HPDE6-E6E7 (cell line): ENCODE measurements at regions not wholly inside any gene's neighbourhood (a gene's known extent, or its start where the extent isn't known, plus 50 kb on each side); places are given as distances from the start of the nearest gene placed in this dataset.

Source experiments
- DNase-seq: peaks from one replicate; pipeline ENCODE4 v3.0.0; 2011; ENCODE audit warnings: missing footprints; ENCODE audit errors: extremely low spot score

- DNase-seq, result no peak
Measured at GRCh38 chr2:107024269-107024668, 138.3 kb upstream of the ST6GAL2 start.

GRCh38 chr2:107025291-107025857 lies 139.4 kb upstream of the ST6GAL2 start:
- DNase-seq, result no peak

GRCh38 chr2:107025869-107026380 lies 140.0 kb upstream of the ST6GAL2 start:
- DNase-seq, result no peak

- no peak for DNase-seq
Measured at GRCh38 chr2:107027205-107027604, 141.2 kb upstream of the ST6GAL2 start.

- DNase-seq, result no peak
Measured at GRCh38 chr2:107027810-107028209, 141.8 kb upstream of the ST6GAL2 start.

- DNase-seq, result no peak
Measured at GRCh38 chr2:107028661-107029060, 142.7 kb upstream of the ST6GAL2 start.

- no peak for DNase-seq
Measured at GRCh38 chr2:107036293-107036692, 150.3 kb upstream of the ST6GAL2 start.

- DNase-seq, result no peak
Measured at GRCh38 chr2:107062173-107062572, 176.2 kb upstream of the ST6GAL2 start.

GRCh38 chr2:107062599-107063220 lies 176.7 kb upstream of the ST6GAL2 start:
- DNase-seq, result no peak

- DNase-seq, result no peak
Measured at GRCh38 chr2:107063228-107063627, 177.3 kb upstream of the ST6GAL2 start.

- no peak for DNase-seq
Measured at GRCh38 chr2:107064750-107065149, 178.8 kb upstream of the ST6GAL2 start.

- DNase-seq, result no peak
Measured at GRCh38 chr2:107068069-107068916, 182.3 kb upstream of the ST6GAL2 start.

GRCh38 chr2:107069890-107070289 lies 183.9 kb upstream of the ST6GAL2 start:
- DNase-seq, result no peak

- no peak for DNase-seq
Measured at GRCh38 chr2:107072150-107072940, 186.4 kb upstream of the ST6GAL2 start.

- DNase-seq, result no peak
Measured at GRCh38 chr2:107078584-107078983, 192.6 kb upstream of the ST6GAL2 start.

- DNase-seq, result no peak
Measured at GRCh38 chr2:107086497-107086896, 200.5 kb upstream of the ST6GAL2 start.

- DNase-seq, result no peak
Measured at GRCh38 chr2:107088156-107088555, 202.2 kb upstream of the ST6GAL2 start.

GRCh38 chr2:107091163-107091864 lies 205.3 kb upstream of the ST6GAL2 start:
- DNase-seq, result no peak

- no peak for DNase-seq
Measured at GRCh38 chr2:107093426-107093957, 207.5 kb upstream of the ST6GAL2 start.

GRCh38 chr2:107094450-107094986 lies 208.6 kb upstream of the ST6GAL2 start:
- no peak for DNase-seq

GRCh38 chr2:107102176-107102575 lies 216.2 kb upstream of the ST6GAL2 start:
- no peak for DNase-seq
